H7 (cell line): ENCODE measurements at regions not wholly inside any gene's neighbourhood (a gene's known extent, or its start where the extent isn't known, plus 50 kb on each side); places are given as distances from the start of the nearest gene placed in this dataset.
"Not testable (repeated sequence)": the region's sequence is repeated elsewhere in the genome, so short reads cannot be mapped to it uniquely, and the experiment has no call there.

Experiments
- DNase-seq: peaks from one replicate; pipeline ENCODE4 v3.0.0; 2012
- H3K27me3 ChIP-seq: 2 replicates; pipeline ENCODE4 v1.6.0; 2011; ENCODE audit warnings: mild to moderate bottlenecking, low read length; ENCODE audit not compliant: control insufficient read depth, insufficient read depth
- H3K36me3 ChIP-seq: replicated peaks from 2 replicates; pipeline ENCODE4 v1.5.1; 2011; ENCODE audit warnings: low read length; ENCODE audit not compliant: control insufficient read depth, insufficient read depth
- H3K4me3 ChIP-seq: 2 replicates; pipeline ENCODE4 v1.5.1; 2011; ENCODE audit warnings: low read depth, mild to moderate bottlenecking, control low read depth, low read length, moderate library complexity; ENCODE audit not compliant: insufficient read depth

GRCh38 chr14:53381895-53382294 is 228.8 kb upstream of the DDHD1 start:
- H3K4me3 ChIP-seq = no peak overlapping the region
- no peaks in the 10 kb centered on the region for H3K36me3 ChIP-seq
- no peaks in the 10 kb centered on the region for H3K27me3 ChIP-seq
- no peak for DNase-seq

GRCh38 chr14:53380867-53381225 is 227.7 kb upstream of the DDHD1 start:
- Histone ChIP-seq H3K27me3 (no peaks in the 10 kb centered on the region), H3K4me3 (no peak overlapping the region), H3K36me3 (no peaks in the 10 kb centered on the region)
- no peak for DNase-seq

- no peaks in the 10 kb centered on the region for H3K36me3 ChIP-seq
- H3K4me3 ChIP-seq = no peak overlapping the region
- DNase-seq = no peak
Observed at GRCh38 chr14:53380052-53380866, 227.1 kb upstream of the DDHD1 start.

GRCh38 chr14:53378142-53378541 is 225.0 kb upstream of the DDHD1 start:
- H3K27me3 ChIP-seq = no peaks in the 10 kb centered on the region
- no peaks in the 10 kb centered on the region for H3K36me3 ChIP-seq
- no peak overlapping the region for H3K4me3 ChIP-seq
- no peak for DNase-seq

More at GRCh38 chr14:53380052-53380866, 227.1 kb upstream of the DDHD1 start:
- H3K27me3 ChIP-seq = no peaks in the 10 kb centered on the region

GRCh38 chr14:53376064-53376463 is 222.9 kb upstream of the DDHD1 start:
- DNase-seq = no peak
- Histone ChIP-seq H3K36me3 (no peaks in the 10 kb centered on the region), H3K4me3 (no peak overlapping the region)

GRCh38 chr14:53375599-53375998 is 222.5 kb upstream of the DDHD1 start:
- DNase-seq = no peak
- Histone ChIP-seq H3K4me3 (no peak overlapping the region), H3K36me3 (no peaks in the 10 kb centered on the region), H3K27me3 (no peaks in the 10 kb centered on the region)

More at GRCh38 chr14:53376064-53376463, 222.9 kb upstream of the DDHD1 start:
- H3K27me3 ChIP-seq = no peaks in the 10 kb centered on the region

GRCh38 chr14:53368711-53369201 is 215.6 kb upstream of the DDHD1 start:
- Histone ChIP-seq H3K36me3 (no peaks in the 10 kb centered on the region), H3K4me3 (no peak overlapping the region), H3K27me3 (no peaks in the 10 kb centered on the region)
- no peak for DNase-seq

GRCh38 chr14:53368066-53368465 is 214.9 kb upstream of the DDHD1 start:
- no peak for DNase-seq
- Histone ChIP-seq H3K4me3 (no peak overlapping the region), H3K27me3 (no peaks in the 10 kb centered on the region), H3K36me3 (no peaks in the 10 kb centered on the region)

- Histone ChIP-seq H3K36me3 (no peaks in the 10 kb centered on the region), H3K4me3 (no peak overlapping the region), H3K27me3 (no peaks in the 10 kb centered on the region)
- no peak for DNase-seq
Observed at GRCh38 chr14:53367644-53368026, 214.5 kb upstream of the DDHD1 start.

- Histone ChIP-seq H3K27me3 (no peaks in the 10 kb centered on the region), H3K36me3 (no peaks in the 10 kb centered on the region), H3K4me3 (no peak overlapping the region)
- no peak for DNase-seq
Observed at GRCh38 chr14:53365486-53366130, 212.5 kb upstream of the DDHD1 start.

- not testable (repeated sequence) for H3K36me3 ChIP-seq, DNase-seq, H3K4me3 ChIP-seq, H3K27me3 ChIP-seq
Observed at GRCh38 chr14:53362916-53363315, 209.8 kb upstream of the DDHD1 start.

- DNase-seq = no peak
- Histone ChIP-seq H3K27me3 (no peaks in the 10 kb centered on the region), H3K36me3 (no peaks in the 10 kb centered on the region), H3K4me3 (no peak overlapping the region)
Observed at GRCh38 chr14:53360829-53361228, 207.7 kb upstream of the DDHD1 start.

- no peak overlapping the region for H3K4me3 ChIP-seq
- DNase-seq = no peak
- no peaks in the 10 kb centered on the region for H3K36me3 ChIP-seq
- H3K27me3 ChIP-seq = no peaks in the 10 kb centered on the region
Observed at GRCh38 chr14:53358166-53358565, 205.0 kb upstream of the DDHD1 start.

GRCh38 chr14:53356361-53357150 is 203.4 kb upstream of the DDHD1 start:
- peak; percentile 25 for DNase-seq
- no peak overlapping the region for H3K4me3 ChIP-seq

More at GRCh38 chr14:53356361-53357150, 203.4 kb upstream of the DDHD1 start:
- Histone ChIP-seq H3K27me3 (no peaks in the 10 kb centered on the region), H3K36me3 (no peaks in the 10 kb centered on the region)
